ENCODE measurements at regions not wholly inside any gene's neighbourhood (a gene's known extent, or its start where the extent isn't known, plus 50 kb on each side); places are given as distances from the start of the nearest gene placed in this dataset.

DNA sequence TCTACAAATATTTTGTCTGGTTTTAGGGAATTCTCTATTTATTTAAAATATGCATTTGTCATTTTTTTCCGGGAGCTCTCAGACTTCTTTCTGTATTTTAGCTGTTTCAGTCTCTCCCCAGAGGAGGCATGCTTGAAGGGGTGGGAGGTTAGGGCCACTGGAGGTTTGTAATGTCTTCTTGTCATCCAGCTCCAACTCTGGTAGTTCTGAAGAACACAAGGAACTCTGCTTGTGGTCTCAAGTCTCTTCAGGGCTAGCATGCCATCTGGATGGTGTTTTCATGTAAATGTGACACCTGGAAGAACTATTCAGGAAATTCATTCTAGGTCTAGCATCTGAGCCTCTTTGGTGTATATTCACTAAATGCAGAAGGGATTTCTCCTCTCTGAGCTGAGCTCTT is 518.4 kb upstream of the DCC start:
- H3K27ac Mint-ChIP-seq: no peak overlapping the region
- H3K4me3 Mint-ChIP-seq: no peak overlapping the region
- H3K9me3 Mint-ChIP-seq: no peaks in the 10 kb centered on the region
- H3K27me3 Mint-ChIP-seq: no peaks in the 10 kb centered on the region
- no peaks in the 10 kb centered on the region for H3K4me1 Mint-ChIP-seq
- no peaks in the 10 kb centered on the region for H3K36me3 Mint-ChIP-seq (ENCODE audit: low read depth)
- ATAC-seq (replicated peaks): no peak

DNA sequence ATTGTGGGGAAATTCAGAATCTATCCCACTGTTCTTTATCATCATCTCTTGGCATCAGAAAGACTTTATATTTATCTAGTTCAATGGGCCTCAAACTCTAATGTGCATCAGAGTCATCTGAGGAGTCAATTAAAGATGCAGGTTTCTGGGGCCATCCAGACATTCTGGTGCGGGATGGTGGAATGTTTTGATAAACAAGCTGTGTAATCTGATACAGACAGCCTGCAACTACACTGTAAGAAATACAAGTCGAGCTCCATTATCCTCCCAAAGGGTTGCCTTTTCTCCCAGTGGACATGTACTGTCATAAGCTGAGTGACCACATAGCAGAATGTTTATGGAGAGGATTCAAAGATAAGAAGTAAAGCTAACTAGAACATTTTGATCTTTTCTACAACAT is 515.3 kb upstream of the DCC start:
- Mint-ChIP-seq H3K4me3 (no peak overlapping the region), H3K27ac (no peak overlapping the region), H3K27me3 (no peaks in the 10 kb centered on the region), H3K4me1 (no peaks in the 10 kb centered on the region), H3K9me3 (peaks cover 3% of the 10 kb centered on the region), H3K36me3 (ENCODE audit: low read depth) (no peaks in the 10 kb centered on the region)
- ATAC-seq (replicated peaks): no peak

DNA sequence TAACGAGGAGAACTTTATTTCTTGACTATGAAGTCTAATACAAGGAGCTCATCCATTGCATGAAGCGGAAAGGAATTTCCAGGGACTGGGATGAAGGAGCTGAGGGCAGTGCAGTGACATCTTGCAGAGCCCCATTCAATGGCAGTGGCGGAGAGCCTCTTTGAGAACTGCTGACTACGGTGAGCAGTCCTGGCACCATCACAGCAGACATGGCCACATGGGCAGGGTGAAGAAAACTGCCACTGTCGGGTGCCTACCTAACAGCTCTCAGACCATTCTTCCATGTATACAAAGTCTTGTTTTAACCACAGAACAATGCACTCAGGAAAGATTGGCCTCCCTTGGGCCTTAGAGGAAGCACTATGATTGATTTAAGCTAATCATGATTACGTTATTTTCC is 506.1 kb upstream of the DCC start:
- no peak overlapping the region for H3K27ac Mint-ChIP-seq
- H3K27me3 Mint-ChIP-seq: no peaks in the 10 kb centered on the region
- H3K4me1 Mint-ChIP-seq: no peaks in the 10 kb centered on the region
- H3K9me3 Mint-ChIP-seq: no peaks in the 10 kb centered on the region
- no peaks in the 10 kb centered on the region for H3K36me3 Mint-ChIP-seq (ENCODE audit: low read depth)
- ATAC-seq (replicated peaks): no peak
- H3K4me3 Mint-ChIP-seq: no peak overlapping the region

- Mint-ChIP-seq H3K4me3 (no peak overlapping the region), H3K4me1 (no peaks in the 10 kb centered on the region), H3K9me3 (peaks cover 15% of the 10 kb centered on the region), H3K27ac (no peak overlapping the region), H3K36me3 (ENCODE audit: low read depth) (no peaks in the 10 kb centered on the region), H3K27me3 (no peaks in the 10 kb centered on the region)
- no peak for ATAC-seq (replicated peaks)
These were observed 491.3 kb upstream of the DCC start for GRCh38 chr18:51848702-51849101.

DNA sequence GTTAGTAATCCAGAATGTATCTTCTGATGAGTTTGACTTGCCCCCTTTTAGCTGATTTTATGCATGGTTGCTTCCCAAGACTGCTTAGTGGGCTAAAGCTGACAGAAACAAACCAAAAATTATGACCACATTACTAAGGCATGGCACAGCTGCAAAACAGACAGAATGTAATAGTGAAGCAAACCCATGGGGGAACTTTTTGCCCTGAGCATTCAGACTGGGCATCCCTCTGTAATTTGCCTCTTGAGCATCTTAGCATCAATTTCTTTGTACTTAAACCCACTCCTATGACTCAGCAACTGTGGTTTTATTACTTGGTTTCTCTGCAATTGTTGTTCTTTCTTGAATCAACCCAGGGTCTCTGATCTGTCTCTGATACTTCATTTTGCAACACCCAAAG is 487.3 kb upstream of the DCC start:
- H3K36me3 Mint-ChIP-seq (ENCODE audit: low read depth): no peaks in the 10 kb centered on the region
- no peak overlapping the region for H3K4me3 Mint-ChIP-seq
- H3K4me1 Mint-ChIP-seq: no peaks in the 10 kb centered on the region
- H3K9me3 Mint-ChIP-seq: peaks cover 11% of the 10 kb centered on the region
- no peak overlapping the region for H3K27ac Mint-ChIP-seq
- ATAC-seq (replicated peaks): no peak
- H3K27me3 Mint-ChIP-seq: no peaks in the 10 kb centered on the region

- Mint-ChIP-seq H3K9me3 (peaks cover 3% of the 10 kb centered on the region), H3K27ac (no peak overlapping the region), H3K4me3 (no peak overlapping the region)
These were observed 482.0 kb upstream of the DCC start for GRCh38 chr18:51857989-51858388.

DNA sequence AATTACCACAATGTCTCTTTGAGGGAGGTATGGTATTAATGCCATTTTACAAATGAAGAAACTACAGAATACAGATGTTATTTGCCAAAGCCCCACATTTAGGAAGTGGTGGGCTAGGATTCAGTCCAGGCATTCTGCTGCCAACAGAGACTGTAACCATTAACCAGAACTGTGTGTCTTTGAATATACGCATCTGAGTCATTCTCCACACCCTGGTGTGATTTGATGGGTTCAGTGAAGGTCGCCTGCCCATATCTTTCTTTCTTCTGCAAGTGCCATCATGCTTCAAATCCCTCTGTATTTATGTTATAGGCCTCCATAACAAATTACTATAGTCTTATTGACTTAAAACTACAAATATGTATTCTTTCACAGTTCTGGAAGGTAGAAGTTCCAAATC is 479.0 kb upstream of the DCC start:
- Mint-ChIP-seq H3K4me1 (no peaks in the 10 kb centered on the region), H3K36me3 (ENCODE audit: low read depth) (no peaks in the 10 kb centered on the region), H3K9me3 (no peaks in the 10 kb centered on the region), H3K27me3 (no peaks in the 10 kb centered on the region), H3K4me3 (no peak overlapping the region), H3K27ac (no peak overlapping the region)
- no peak for ATAC-seq (replicated peaks)

More at GRCh38 chr18:51857989-51858388, 482.0 kb upstream of the DCC start:
- Mint-ChIP-seq H3K36me3 (ENCODE audit: low read depth) (no peaks in the 10 kb centered on the region), H3K4me1 (no peaks in the 10 kb centered on the region), H3K27me3 (no peaks in the 10 kb centered on the region)
- ATAC-seq (replicated peaks): no peak

GRCh38 chr18:51862051-51862715 is 477.8 kb upstream of the DCC start:
- Mint-ChIP-seq H3K4me3 (no peak overlapping the region), H3K27ac (no peak overlapping the region), H3K4me1 (no peaks in the 10 kb centered on the region), H3K9me3 (peaks cover under 1% of the 10 kb centered on the region), H3K36me3 (ENCODE audit: low read depth) (no peaks in the 10 kb centered on the region), H3K27me3 (no peaks in the 10 kb centered on the region)
- ATAC-seq (replicated peaks): no peak

DNA sequence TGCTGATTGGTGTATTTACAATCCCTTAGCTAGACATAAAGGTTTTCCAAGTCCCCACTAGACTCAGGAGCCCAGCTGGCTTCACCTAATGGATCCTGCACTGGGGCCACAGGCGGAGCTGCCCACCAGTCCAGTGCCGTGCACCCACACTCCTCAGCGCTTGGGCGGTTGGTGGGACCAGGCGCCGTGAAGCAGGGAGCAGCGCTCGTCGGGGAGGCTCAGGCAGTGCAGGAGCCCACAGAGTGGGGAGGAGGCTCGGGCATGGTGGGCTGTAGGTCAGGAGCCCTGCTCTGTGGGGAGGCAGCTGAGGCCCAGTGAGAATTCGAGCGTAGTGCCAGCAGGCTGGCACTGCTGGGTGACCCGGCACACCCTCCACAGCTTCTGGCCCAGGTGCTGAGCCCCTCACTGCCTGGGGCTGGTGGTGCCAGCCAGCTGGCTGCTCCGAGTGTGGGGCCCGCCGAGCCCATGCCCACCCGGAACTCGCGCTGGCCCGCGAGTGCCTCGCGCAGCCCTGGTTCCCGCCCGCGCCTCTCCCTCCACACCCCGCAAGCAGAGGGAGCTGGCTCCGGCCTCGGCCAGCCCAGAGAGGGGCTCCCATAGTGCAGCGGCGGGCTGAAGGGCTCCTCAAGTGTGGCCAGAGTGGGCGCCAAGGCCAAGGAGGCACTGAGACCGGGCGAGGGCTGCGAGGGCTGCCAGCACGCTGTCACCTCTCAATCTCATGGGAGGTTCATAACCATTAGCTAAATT is 475.6 kb upstream of the DCC start:
- no peaks in the 10 kb centered on the region for H3K36me3 Mint-ChIP-seq (ENCODE audit: low read depth)
- peaks cover 6% of the 10 kb centered on the region for H3K9me3 Mint-ChIP-seq
- no peak overlapping the region for H3K4me3 Mint-ChIP-seq
- no peak overlapping the region for H3K27ac Mint-ChIP-seq
- no peaks in the 10 kb centered on the region for H3K4me1 Mint-ChIP-seq
- no peaks in the 10 kb centered on the region for H3K27me3 Mint-ChIP-seq
- ATAC-seq (replicated peaks): no peak

GRCh38 chr18:51865538-51865937 is 474.5 kb upstream of the DCC start:
- Mint-ChIP-seq H3K27ac (no peak overlapping the region), H3K4me3 (no peak overlapping the region), H3K27me3 (no peaks in the 10 kb centered on the region), H3K4me1 (no peaks in the 10 kb centered on the region), H3K9me3 (peaks cover 11% of the 10 kb centered on the region), H3K36me3 (ENCODE audit: low read depth) (no peaks in the 10 kb centered on the region)
- ATAC-seq (replicated peaks): no peak

DNA sequence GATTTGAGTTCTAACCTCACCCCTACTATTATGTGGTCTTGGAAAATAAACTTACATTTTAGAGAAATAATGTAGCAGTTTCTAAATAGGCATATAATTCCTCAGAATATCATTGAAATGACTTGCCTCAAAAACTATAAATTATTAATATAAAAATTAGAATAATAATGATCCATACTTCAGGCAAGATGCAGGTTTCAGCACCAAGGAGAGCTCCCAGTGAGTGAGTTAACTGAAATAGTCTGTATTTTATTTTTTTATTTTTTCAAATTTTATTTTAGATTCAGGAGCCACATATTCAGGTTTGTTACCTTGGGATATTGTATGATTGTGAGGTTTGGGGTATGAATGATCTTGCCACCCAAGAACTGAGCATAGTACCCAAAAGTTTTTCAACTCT is 472.2 kb upstream of the DCC start:
- Mint-ChIP-seq H3K9me3 (peaks cover 14% of the 10 kb centered on the region), H3K4me1 (no peaks in the 10 kb centered on the region), H3K27ac (no peak overlapping the region), H3K27me3 (no peaks in the 10 kb centered on the region), H3K4me3 (no peak overlapping the region), H3K36me3 (ENCODE audit: low read depth) (no peaks in the 10 kb centered on the region)
- ATAC-seq (replicated peaks): no peak

GRCh38 chr18:51878724-51879123 is 461.3 kb upstream of the DCC start:
- Mint-ChIP-seq H3K27ac (no peak overlapping the region), H3K36me3 (ENCODE audit: low read depth) (no peaks in the 10 kb centered on the region), H3K27me3 (no peaks in the 10 kb centered on the region), H3K4me1 (no peaks in the 10 kb centered on the region), H3K4me3 (no peak overlapping the region), H3K9me3 (peaks cover 11% of the 10 kb centered on the region)
- no peak for ATAC-seq (replicated peaks)

DNA sequence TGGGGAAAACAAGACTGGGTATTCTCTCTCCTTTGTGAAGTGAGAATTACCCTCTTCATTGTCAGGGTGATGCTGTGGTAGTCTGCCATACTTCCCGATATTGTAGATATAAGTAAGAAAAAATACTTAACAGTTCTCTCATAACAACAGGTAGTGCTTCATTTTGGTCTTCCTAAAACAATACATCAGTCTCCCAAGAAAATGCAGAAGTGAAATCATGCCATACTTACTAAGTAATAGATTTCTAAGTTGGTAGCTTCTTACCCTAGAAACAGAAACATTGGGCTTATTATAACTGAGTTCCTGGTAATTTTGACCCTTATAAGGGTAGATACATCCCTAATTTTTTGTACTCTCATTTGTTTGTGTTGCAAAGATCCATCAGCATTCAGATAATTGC is 460.7 kb upstream of the DCC start:
- Mint-ChIP-seq H3K27ac (no peak overlapping the region), H3K27me3 (no peaks in the 10 kb centered on the region), H3K4me3 (no peak overlapping the region), H3K9me3 (peaks cover 11% of the 10 kb centered on the region), H3K36me3 (ENCODE audit: low read depth) (no peaks in the 10 kb centered on the region), H3K4me1 (no peaks in the 10 kb centered on the region)
- no peak for ATAC-seq (replicated peaks)

- Mint-ChIP-seq H3K4me1 (no peaks in the 10 kb centered on the region), H3K27ac (no peak overlapping the region), H3K9me3 (no peaks in the 10 kb centered on the region), H3K4me3 (no peak overlapping the region), H3K36me3 (ENCODE audit: low read depth) (no peaks in the 10 kb centered on the region), H3K27me3 (no peaks in the 10 kb centered on the region)
- ATAC-seq (replicated peaks): no peak
These were observed 458.6 kb upstream of the DCC start for GRCh38 chr18:51881394-51881793.

GRCh38 chr18:51884039-51884438 is 456.0 kb upstream of the DCC start:
- ATAC-seq (replicated peaks): no peak
- Mint-ChIP-seq H3K9me3 (peaks cover 3% of the 10 kb centered on the region), H3K4me3 (no peak overlapping the region), H3K4me1 (no peaks in the 10 kb centered on the region), H3K27ac (no peak overlapping the region), H3K27me3 (no peaks in the 10 kb centered on the region), H3K36me3 (ENCODE audit: low read depth) (no peaks in the 10 kb centered on the region)

All from activated T-helper 17 cell treated with anti-CD3 and anti-CD28 coated beads, Interleukin-2, amount 50 U/mL, for 72 hours (primary cell).